CD4-positive, alpha-beta T cell treated with Interleukin-1 beta for 1 hour (primary cell): ENCODE measurements at regions not wholly inside any gene's neighbourhood (a gene's known extent, or its start where the extent isn't known, plus 50 kb on each side); places are given as distances from the start of the nearest gene placed in this dataset.
"Not testable (repeated sequence)": the region's sequence is repeated elsewhere in the genome, so short reads cannot be mapped to it uniquely, and the experiment has no call there.

Experiments used
- DNase-seq, 2 donors: peaks; one replicate each; pipeline ENCODE4 v3.0.0-alpha.2; 2020 to 2022

GRCh38 chr1:9466780-9467758 lies 72.2 kb upstream of the SLC25A33 start:
- no peak for DNase-seq

- not testable (repeated sequence) for DNase-seq
These were observed 69.4 kb upstream of the SLC25A33 start for GRCh38 chr1:9469882-9470281.

- DNase-seq, result no peak
These were observed 67.6 kb upstream of the SLC25A33 start for GRCh38 chr1:9471679-9472078.

- no peak for DNase-seq
These were observed 66.8 kb upstream of the SLC25A33 start for GRCh38 chr1:9472386-9473031.

GRCh38 chr1:9473032-9473807 lies 66.0 kb upstream of the SLC25A33 start:
- DNase-seq, result no peak

- DNase-seq, result no peak
These were observed 64.1 kb upstream of the SLC25A33 start for GRCh38 chr1:9475061-9475627.

- no peak for DNase-seq
These were observed 62.3 kb upstream of the SLC25A33 start for GRCh38 chr1:9476790-9477463.

GRCh38 chr1:9477535-9477934 lies 61.7 kb upstream of the SLC25A33 start:
- DNase-seq, result no peak

GRCh38 chr1:9478021-9478420 lies 61.2 kb upstream of the SLC25A33 start:
- no peak for DNase-seq

- no peak for DNase-seq
These were observed 58.2 kb upstream of the SLC25A33 start for GRCh38 chr1:9481048-9481447.

GRCh38 chr1:9482403-9482802 lies 56.9 kb upstream of the SLC25A33 start:
- no peak for DNase-seq

- DNase-seq, result no peak
These were observed 56.3 kb upstream of the SLC25A33 start for GRCh38 chr1:9482816-9483572.

- no peak for DNase-seq
These were observed 52.7 kb upstream of the SLC25A33 start for GRCh38 chr1:9486466-9487140.
